Mucosa of gallbladder (tissue), 1 donor: ENCODE measurements at regions not wholly inside any gene's neighbourhood (a gene's known extent, or its start where the extent isn't known, plus 50 kb on each side); places are given as distances from the start of the nearest gene placed in this dataset.
"Not testable (repeated sequence)": the region's sequence is repeated elsewhere in the genome, so short reads cannot be mapped to it uniquely, and the experiment has no call there.

ENCODE experiments used
- DNase-seq: peaks from one replicate; pipeline ENCODE4 v3.0.0-alpha.2; 2020; ENCODE audit warnings: low spot score
- donor health status: DM: no; HTN: no; CAD: no.

DNA sequence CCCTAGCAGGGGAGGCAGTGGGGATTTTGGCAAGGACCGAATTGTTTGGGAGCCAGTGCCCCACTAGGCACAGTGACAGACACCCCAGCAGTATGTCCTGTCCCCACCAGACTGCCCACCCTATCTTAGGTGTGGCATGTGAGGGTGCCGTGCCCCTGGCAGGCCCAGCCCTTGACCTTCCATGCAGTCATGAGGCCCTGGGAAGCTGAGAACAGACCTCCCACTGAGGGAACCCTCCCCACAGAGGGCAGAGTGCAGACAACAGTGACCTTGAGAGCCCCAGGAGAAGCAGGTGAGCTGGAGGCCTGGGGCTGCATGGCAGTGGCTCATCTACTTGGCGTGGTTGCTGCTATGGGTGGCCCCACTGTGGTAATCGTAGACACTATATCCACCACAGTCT lies 538.1 kb downstream of the GOLGA6L6 start:
- not testable (repeated sequence) for DNase-seq

DNA sequence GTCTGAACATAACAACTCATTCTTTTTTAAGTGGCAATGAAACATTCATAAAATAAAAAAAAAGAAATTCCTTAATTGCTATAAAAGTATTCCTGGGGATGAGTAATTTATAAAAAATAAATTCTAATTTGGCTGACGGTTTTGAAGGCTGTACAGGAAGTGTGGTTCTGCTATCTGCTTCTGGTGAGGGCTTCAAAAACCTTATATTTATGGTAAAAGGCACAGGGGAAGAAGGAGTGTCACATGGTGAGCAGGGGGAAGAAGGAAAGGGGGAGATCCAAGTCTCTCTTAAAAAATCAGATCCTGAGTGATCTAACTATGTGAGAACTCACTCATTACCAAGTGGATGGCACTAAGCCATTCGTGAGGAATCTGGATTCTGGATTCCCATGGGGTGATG lies 539.0 kb downstream of the GOLGA6L6 start:
- not testable (repeated sequence) for DNase-seq

DNA sequence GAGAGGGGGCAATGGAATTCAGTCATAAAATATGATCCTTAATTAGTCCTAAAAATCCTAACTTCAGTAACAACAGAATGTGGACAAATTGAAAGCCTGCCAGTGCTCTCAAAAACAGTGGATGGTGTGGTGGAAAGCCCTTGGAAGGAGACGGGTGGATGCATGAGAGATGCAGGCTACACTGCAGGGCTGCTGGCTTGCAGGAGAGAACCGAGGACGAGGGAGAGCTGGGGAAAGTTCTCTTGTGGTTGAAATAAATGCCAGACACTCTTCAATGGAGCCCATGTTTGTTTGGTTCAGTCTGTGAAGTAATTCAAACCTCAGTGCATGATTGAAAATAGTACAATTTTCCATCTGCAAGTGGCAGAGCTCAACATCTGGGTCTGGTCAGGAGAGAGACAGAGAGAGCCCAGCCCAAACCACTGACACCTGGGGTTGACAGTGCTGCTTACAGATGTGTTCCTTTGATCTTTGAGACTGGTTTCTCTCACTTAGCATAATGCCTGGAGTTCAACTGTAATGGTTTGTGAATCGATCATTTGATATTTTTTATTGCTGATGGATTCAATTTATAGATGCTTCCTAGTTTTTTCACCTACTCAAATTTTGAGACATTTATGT lies 544.9 kb downstream of the GOLGA6L6 start:
- DNase-seq, result not testable (repeated sequence)

- not testable (repeated sequence) for DNase-seq
Observed at GRCh38 chr15:19995296-19995695, 546.3 kb downstream of the GOLGA6L6 start.

GRCh38 chr15:19992428-19992827 lies 549.2 kb downstream of the GOLGA6L6 start:
- DNase-seq, result no peak

- no peak for DNase-seq
Observed at GRCh38 chr15:19988094-19988660, 553.4 kb downstream of the GOLGA6L6 start.

DNA sequence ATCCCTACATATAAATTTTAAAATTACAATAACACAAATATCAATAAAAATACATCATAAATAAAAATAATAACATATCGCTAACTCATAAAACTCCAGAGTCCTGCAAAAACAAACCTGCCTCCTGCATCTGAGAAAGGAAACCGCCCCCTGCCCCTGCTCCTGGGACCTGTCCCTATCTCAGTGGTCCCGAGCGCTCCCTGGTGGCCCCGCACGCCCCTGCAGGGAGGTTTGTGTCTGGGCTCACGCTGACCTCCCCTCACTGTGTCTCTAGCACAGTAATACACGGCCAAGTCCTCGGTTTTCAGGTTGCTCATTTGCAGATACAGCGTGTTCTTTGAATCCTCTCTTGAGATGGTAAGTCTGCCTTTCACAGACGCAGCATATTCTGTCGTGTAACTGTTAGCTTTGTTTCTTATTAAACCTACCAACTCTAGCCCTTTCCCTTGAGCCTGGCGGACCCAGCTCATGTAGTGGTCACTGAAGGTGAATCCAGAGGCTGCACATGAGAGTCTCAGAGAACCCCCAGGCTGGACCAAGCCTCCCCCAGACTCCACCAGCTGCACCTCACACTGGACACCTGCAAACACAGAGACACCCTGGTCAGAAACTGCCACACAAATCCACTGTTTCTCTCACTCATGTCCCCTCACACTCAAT lies 554.1 kb downstream of the GOLGA6L6 start:
- no peak for DNase-seq

- DNase-seq, result no peak
Observed at GRCh38 chr15:19984101-19984500, 557.5 kb downstream of the GOLGA6L6 start.

- DNase-seq, result no peak
Observed at GRCh38 chr15:19974998-19975397, 566.6 kb downstream of the GOLGA6L6 start.

- no peak for DNase-seq
Observed at GRCh38 chr15:19973718-19974117, 567.9 kb downstream of the GOLGA6L6 start.

GRCh38 chr15:19972582-19972981 lies 569.0 kb downstream of the GOLGA6L6 start:
- DNase-seq, result not testable (repeated sequence)

DNA sequence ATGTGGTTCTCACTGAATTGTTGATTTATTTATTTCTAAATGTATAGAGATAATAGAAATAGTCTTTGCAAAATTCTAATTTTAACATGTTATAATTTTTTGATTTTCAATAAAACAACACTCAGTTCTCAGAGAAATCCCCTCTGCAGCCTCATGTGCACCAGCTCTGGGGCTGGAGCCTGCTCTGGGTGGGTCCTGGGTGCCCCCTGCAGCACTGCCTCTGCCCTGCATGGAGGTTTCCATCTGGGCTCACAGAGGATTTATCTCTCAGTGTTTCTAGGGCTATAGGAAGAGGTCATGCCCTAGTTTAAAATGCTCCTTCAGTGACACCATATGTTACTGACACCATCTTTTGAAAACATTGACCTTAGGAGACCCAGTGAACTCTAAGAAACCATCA lies 576.0 kb downstream of the GOLGA6L6 start:
- not testable (repeated sequence) for DNase-seq

DNA sequence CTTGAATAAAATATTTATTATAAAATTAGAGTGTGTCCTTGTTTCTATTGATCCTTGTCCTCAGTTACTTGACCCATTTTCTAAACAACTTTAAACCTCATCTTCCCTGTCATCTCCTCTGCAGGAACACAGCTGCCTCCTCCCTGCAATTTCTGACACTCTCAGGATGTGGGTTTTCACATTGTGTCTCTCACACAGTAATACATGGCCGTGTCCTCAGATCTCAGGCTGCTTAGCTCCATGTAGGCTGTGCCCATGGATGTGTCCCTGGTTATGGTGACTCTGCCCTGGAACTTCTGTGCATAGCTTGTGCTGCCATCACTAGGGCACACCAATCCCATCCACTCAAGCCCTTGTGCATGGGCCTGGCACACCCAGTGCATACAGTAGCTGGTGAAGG lies 577.1 kb downstream of the GOLGA6L6 start:
- not testable (repeated sequence) for DNase-seq

GRCh38 chr15:19956124-19956796 lies 585.3 kb downstream of the GOLGA6L6 start:
- DNase-seq, result no peak

- DNase-seq, result no peak
Observed at GRCh38 chr15:19944261-19944888, 597.2 kb downstream of the GOLGA6L6 start.

- no peak for DNase-seq
Observed at GRCh38 chr15:19943515-19943914, 598.1 kb downstream of the GOLGA6L6 start.

- not testable (repeated sequence) for DNase-seq
Observed at GRCh38 chr15:19903281-19903680, 638.3 kb downstream of the GOLGA6L6 start.

DNA sequence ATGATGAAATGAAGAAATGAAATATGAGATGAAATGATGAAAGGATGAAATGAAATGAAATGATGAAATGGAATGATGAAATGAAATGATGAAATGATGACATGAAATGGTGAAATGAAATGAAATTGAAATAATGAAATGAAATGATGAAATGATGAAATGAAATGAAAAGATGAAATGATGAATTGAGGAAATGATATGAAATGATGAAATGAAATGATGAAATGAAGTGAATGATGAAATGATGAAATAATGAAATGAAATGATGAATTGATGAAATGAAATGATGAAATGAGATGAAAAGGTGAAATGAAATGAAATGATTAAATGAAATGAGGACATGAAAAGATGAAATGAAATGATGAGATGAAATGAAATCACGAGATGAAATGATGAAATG lies 639.2 kb downstream of the GOLGA6L6 start:
- DNase-seq, result not testable (repeated sequence)

- not testable (repeated sequence) for DNase-seq
Observed at GRCh38 chr15:19901414-19901813, 640.2 kb downstream of the GOLGA6L6 start.

DNA sequence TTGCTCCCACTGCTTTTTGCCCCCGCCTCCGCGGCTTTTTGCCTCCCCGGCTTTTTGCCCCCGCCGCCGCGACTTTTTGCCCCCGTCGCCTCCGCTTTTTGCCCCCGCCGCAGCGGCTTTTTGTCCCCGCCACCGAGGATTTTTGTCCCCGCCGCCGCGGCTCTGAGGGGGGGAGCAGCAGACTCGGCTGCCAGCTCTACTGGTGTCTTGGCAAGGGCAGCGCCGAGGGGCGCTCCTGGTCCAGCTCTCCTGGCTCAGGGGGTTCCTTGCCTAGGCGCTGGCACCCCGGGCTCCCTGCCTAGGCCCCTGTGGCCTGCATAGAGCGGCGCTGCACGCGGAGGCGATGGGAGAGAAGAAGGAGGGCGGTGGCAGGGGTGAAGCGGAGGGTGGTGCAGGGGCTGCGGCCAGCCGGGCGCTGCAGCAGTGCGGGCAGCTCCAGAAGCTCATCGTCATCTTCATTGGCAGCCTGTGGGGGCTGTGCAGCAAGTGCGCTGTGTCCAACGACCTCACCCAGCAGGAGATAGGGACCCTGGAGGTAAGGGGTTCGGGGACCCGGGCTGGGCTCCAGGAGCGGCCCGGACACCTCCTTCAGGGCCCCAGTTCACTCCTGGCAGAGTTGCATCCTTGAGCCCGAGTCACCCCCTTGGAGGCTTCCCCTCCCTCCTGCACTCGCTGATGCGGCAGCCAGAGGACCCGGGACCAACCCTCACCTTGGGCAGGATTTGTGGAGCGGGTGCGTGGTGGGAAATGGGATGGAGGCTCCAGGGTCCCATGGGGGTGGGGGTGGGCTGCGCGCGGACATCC lies 642.4 kb downstream of the GOLGA6L6 start:
- DNase-seq, result no peak

DNA sequence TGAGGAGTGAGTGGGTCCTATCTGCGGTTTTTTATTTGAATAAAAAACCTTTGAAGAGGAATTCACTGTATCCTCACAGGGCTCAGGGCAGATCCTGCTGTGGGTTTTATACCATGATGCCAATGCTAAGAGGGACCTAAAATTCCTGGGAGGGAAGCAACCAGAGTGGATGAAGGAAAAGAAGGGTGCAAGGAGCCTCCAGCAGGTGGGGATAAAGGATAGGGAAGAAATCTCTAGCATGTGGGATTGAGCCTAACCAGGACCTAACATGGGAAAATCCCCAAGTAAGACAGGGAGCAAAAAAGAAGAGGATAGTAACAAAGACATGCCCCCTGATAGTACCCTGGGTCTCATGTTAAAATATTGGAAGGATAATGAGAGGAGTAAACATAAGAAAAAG lies 652.8 kb downstream of the GOLGA6L6 start:
- not testable (repeated sequence) for DNase-seq
